Keratinocyte (primary cell): ENCODE measurements at regions not wholly inside any gene's neighbourhood (a gene's known extent, or its start where the extent isn't known, plus 50 kb on each side); places are given as distances from the start of the nearest gene placed in this dataset.

Experiments
- DNase-seq: peaks from one replicate; pipeline ENCODE4 v3.0.0-alpha.2; 2011; ENCODE audit warnings: low read depth, missing footprints, low spot score
- FAIRE-seq: peaks from 2 replicates; lab custom pipeline; 2011; peaks lifted over from hg19 to GRCh38; lab: Jason Lieb, UNC
- H2AFZ ChIP-seq: 2 replicates; pipeline ENCODE4 v1.6.0; 2012; ENCODE audit warnings: low read length, control low read depth, inconsistent platforms; ENCODE audit not compliant: control insufficient read depth
- H3K27ac ChIP-seq: 2 replicates; pipeline ENCODE4 v1.5.1; 2011; ENCODE audit warnings: low read length; ENCODE audit not compliant: control insufficient read depth, insufficient read depth
- H3K27me3 ChIP-seq: 3 replicates; pipeline ENCODE4 v1.6.0; 2011; ENCODE audit warnings: low read length; ENCODE audit not compliant: control insufficient read depth, insufficient read depth; ENCODE audit errors: extremely low read depth
- H3K36me3 ChIP-seq, 2 experiments: 2 replicates in 1 of 2; 3 replicates in 1 of 2; pipeline ENCODE4 v1.5.1; 2011; ENCODE audit warnings: low read length in 2 of 2, mild to moderate bottlenecking in 1 of 2; ENCODE audit not compliant: control insufficient read depth in 2 of 2, insufficient read depth in 2 of 2; ENCODE audit errors: extremely low read depth in 1 of 2
- H3K4me1 ChIP-seq: 3 replicates; pipeline ENCODE4 v1.5.1; 2011; ENCODE audit warnings: low read length; ENCODE audit not compliant: control insufficient read depth, insufficient read depth; ENCODE audit errors: extremely low read depth
- H3K4me2 ChIP-seq: 3 replicates; pipeline ENCODE4 v1.6.0; 2011; ENCODE audit warnings: low read depth, low read length; ENCODE audit not compliant: control insufficient read depth, insufficient read depth; ENCODE audit errors: extremely low read depth
- H3K4me3 ChIP-seq, 3 experiments: fragments of 200-600 bp in 1 of 3; sonication (generic) in 1 of 3; 2 replicates in 2 of 3; 3 replicates in 1 of 3; pipeline ENCODE4 v1.5.1; 2011 to 2016; ENCODE audit warnings: low read length in 3 of 3, mild to moderate bottlenecking in 3 of 3, control low read depth in 2 of 3, inconsistent platforms in 1 of 3, low read depth in 1 of 3, mixed read lengths in 1 of 3, mixed run types in 1 of 3, moderate library complexity in 1 of 3; ENCODE audit not compliant: control insufficient read depth in 2 of 3, insufficient read depth in 2 of 3; ENCODE audit errors: extremely low read depth in 1 of 3
- H3K79me2 ChIP-seq: 2 replicates; pipeline ENCODE4 v1.6.0; 2012; ENCODE audit warnings: low read length; ENCODE audit not compliant: control insufficient read depth, insufficient read depth
- H3K9ac ChIP-seq: 3 replicates; pipeline ENCODE4 v1.6.0; 2011; ENCODE audit warnings: low read length; ENCODE audit not compliant: control insufficient read depth, insufficient read depth; ENCODE audit errors: extremely low read depth
- H3K9me1 ChIP-seq: 3 replicates; pipeline ENCODE4 v1.6.0; 2011; ENCODE audit warnings: low read length; ENCODE audit not compliant: control insufficient read depth, insufficient read depth; ENCODE audit errors: extremely low read depth
- H3K9me3 ChIP-seq: 2 replicates; pipeline ENCODE4 v1.5.1; 2012; ENCODE audit warnings: low read depth, low read length; ENCODE audit not compliant: control insufficient read depth
- H4K20me1 ChIP-seq: 3 replicates; pipeline ENCODE4 v1.6.0; 2011; ENCODE audit warnings: low read length; ENCODE audit not compliant: control insufficient read depth, insufficient read depth; ENCODE audit errors: extremely low read depth
- CTCF ChIP-seq, 3 experiments: IDR thresholded peaks in 1 of 3; conservative IDR thresholded peaks in 1 of 3; optimal IDR thresholded peaks in 1 of 3; 2 replicates in 2 of 3; 3 replicates in 1 of 3; pipeline versions ENCODE3 to v1.5.1; 2011; ENCODE audit warnings: low read length in 3 of 3, mild to moderate bottlenecking in 3 of 3, moderate library complexity in 2 of 3, control low read depth in 1 of 3, inconsistent platforms in 1 of 3; ENCODE audit not compliant: insufficient read depth in 2 of 3; ENCODE audit errors: extremely low read depth in 1 of 3
- EZH2 ChIP-seq: IDR thresholded peaks from one replicate; pipeline ENCODE4 v1.6.1; 2012; ENCODE audit warnings: inconsistent platforms, mild to moderate bottlenecking, low read length, moderate library complexity
- dilution Hi-C: fragments of 300-500 bp; cut with MboI; formaldehyde crosslinking; loops from one replicate; pipeline ENCODE4 v1.7.0; 2020; ENCODE audit warnings: low sequenced_read_pairs; ENCODE audit not compliant: extremely low pct_ligation_motif_present

GRCh38 chr18:53625997-53626599, 598.4 kb downstream of the MBD2 start:
- no peaks in the 10 kb centered on the region for H3K4me1 ChIP-seq
- FAIRE-seq = no peak
- dilution Hi-C loops = no loop called here

GRCh38 chr18:53610957-53611356, 613.5 kb downstream of the MBD2 start:
- no peaks in the 10 kb centered on the region for H3K27me3 ChIP-seq
- no peaks in the 10 kb centered on the region for H3K79me2 ChIP-seq
- dilution Hi-C loops = no loop called here
- no peak overlapping the region for H3K9ac ChIP-seq
- FAIRE-seq (no peak), DNase-seq (no peak)
- H3K4me1 ChIP-seq = no peaks in the 10 kb centered on the region
- H3K4me2 ChIP-seq = no peak overlapping the region
- H3K9me3 ChIP-seq = no peaks in the 10 kb centered on the region
- no peak for TF ChIP-seq EZH2
- no peak for TF ChIP-seq CTCF (optimal IDR thresholded peaks at IDR 0.05 in 1 of 3, IDR thresholded peaks at IDR 0.05 in 1 of 3, conservative IDR thresholded peaks at IDR 0.05 in 1 of 3; ENCODE audit: extremely low read depth in 1 of 3, insufficient read depth in 2 of 3, low read length in 3 of 3)
- no peaks in the 10 kb centered on the region for H4K20me1 ChIP-seq
- H3K36me3 ChIP-seq = no peaks in the 10 kb centered on the region
- H3K9me1 ChIP-seq = no peaks in the 10 kb centered on the region
- H3K27ac ChIP-seq = no peak overlapping the region
- no peak overlapping the region for H3K4me3 ChIP-seq
- H2AFZ ChIP-seq = no peak overlapping the region

More at GRCh38 chr18:53625997-53626599, 598.4 kb downstream of the MBD2 start:
- Histone ChIP-seq H3K9me3 (peaks cover 3% of the 10 kb centered on the region), H3K27me3 (no peaks in the 10 kb centered on the region), H3K79me2 (no peaks in the 10 kb centered on the region), H3K4me2 (no peak overlapping the region), H3K9ac (no peak overlapping the region), H3K4me3 (no peak overlapping the region), H4K20me1 (no peaks in the 10 kb centered on the region), H3K27ac (no peak overlapping the region), H2AFZ (no peak overlapping the region), H3K9me1 (no peaks in the 10 kb centered on the region), H3K36me3 (no peaks in the 10 kb centered on the region)
- no peak for TF ChIP-seq CTCF (optimal IDR thresholded peaks at IDR 0.05 in 1 of 3, IDR thresholded peaks at IDR 0.05 in 1 of 3, conservative IDR thresholded peaks at IDR 0.05 in 1 of 3; ENCODE audit: extremely low read depth in 1 of 3, insufficient read depth in 2 of 3, low read length in 3 of 3)
- TF ChIP-seq EZH2 = no peak
- no peak for DNase-seq
